PC-3 (cell line): ENCODE measurements at regions not wholly inside any gene's neighbourhood (a gene's known extent, or its start where the extent isn't known, plus 50 kb on each side); places are given as distances from the start of the nearest gene placed in this dataset.

Source experiments
- ATAC-seq: fragments of 200-7000 bp; cut with Tn5 transposase; 2 replicates; pipeline ENCODE4 v1.9.1; 2020; ENCODE audit warnings: mild to moderate bottlenecking, moderate library complexity
- BruUV-seq: library from RNA; stranded (reverse); fragments of 400-500 nt; replicated peaks from 2 replicates; lab custom pipeline; 2021; lab: Mats Ljungman, UMichigan
- CTCF ChIA-PET: fragments of 300-600 bp; sonication (Branson Sonifier 250); formaldehyde crosslinking; loops from one replicate; lab custom pipeline; 2022; ENCODE audit warnings: antibody characterized with exemption; lab: Charles Lee
- POLR2A ChIA-PET: fragments of 300-600 bp; sonication (Branson Sonifier 250); formaldehyde crosslinking; loops from one replicate; lab custom pipeline; 2022; ENCODE audit warnings: antibody characterized with exemption; ENCODE audit not compliant: unreplicated experiment; lab: Charles Lee
- DNase-seq: peaks from one replicate; pipeline ENCODE4 v3.0.0-alpha.2; 2015
- H2AFZ ChIP-seq: fragments of 300-600 bp; sonication (generic); 2 replicates; pipeline ENCODE4 v1.6.0; 2016; ENCODE audit warnings: antibody characterized with exemption, low read length
- H3F3A ChIP-seq: fragments of 300-600 bp; sonication (generic); one replicate; pipeline ENCODE4 v1.6.0; 2017; ENCODE audit warnings: antibody characterized with exemption, low read length, control low read depth, mild to moderate bottlenecking; ENCODE audit not compliant: unreplicated experiment
- H3K27ac ChIP-seq: fragments of 300-600 bp; sonication (generic); 2 replicates; pipeline ENCODE4 v1.5.1; 2016; ENCODE audit warnings: mild to moderate bottlenecking, low read length
- H3K27me3 ChIP-seq: fragments of 300-600 bp; sonication (generic); 2 replicates; pipeline ENCODE4 v1.6.1; 2016; ENCODE audit warnings: low read length, mixed read lengths
- H3K36me3 ChIP-seq: fragments of 300-600 bp; sonication (generic); 2 replicates; pipeline ENCODE4 v1.6.1; 2016; ENCODE audit warnings: low read depth, mixed run types, low read length, mixed read lengths
- H3K4me1 ChIP-seq: fragments of 300-600 bp; sonication (generic); 2 replicates; pipeline ENCODE4 v1.5.1; 2016; ENCODE audit warnings: low read length; ENCODE audit not compliant: insufficient read depth
- H3K4me2 ChIP-seq: fragments of 300-600 bp; sonication (generic); 2 replicates; pipeline ENCODE4 v1.6.0; 2016; ENCODE audit warnings: low read length
- H3K4me3 ChIP-seq: fragments of 300-600 bp; sonication (generic); 2 replicates; pipeline ENCODE4 v1.5.1; 2016; ENCODE audit warnings: mild to moderate bottlenecking, low read length, mixed read lengths
- H3K79me2 ChIP-seq: fragments of 300-600 bp; sonication (generic); 2 replicates; pipeline ENCODE4 v1.6.1; 2017; ENCODE audit warnings: low read length, mixed read lengths
- H3K9ac ChIP-seq: fragments of 300-600 bp; sonication (generic); 2 replicates; pipeline ENCODE4 v1.6.0; 2016; ENCODE audit warnings: mild to moderate bottlenecking, low read length
- H3K9me2 ChIP-seq: fragments of 300-600 bp; sonication (generic); replicated peaks from 2 replicates; pipeline ENCODE4 v1.6.1; 2016; ENCODE audit warnings: mixed run types, low read length, mixed read lengths
- H3K9me3 ChIP-seq: fragments of 300-600 bp; sonication (generic); 2 replicates; pipeline ENCODE4 v1.6.1; 2016; ENCODE audit warnings: low read length, mixed read lengths
- H4K20me1 ChIP-seq: fragments of 300-600 bp; sonication (generic); 2 replicates; pipeline ENCODE4 v1.6.1; 2016; ENCODE audit warnings: low read length, mixed read lengths
- EZH2 ChIP-seq: fragments of 300-600 bp; sonication (generic); IDR thresholded peaks from one replicate; pipeline ENCODE4 v1.6.1; 2017; ENCODE audit warnings: antibody characterized with exemption, mild to moderate bottlenecking, low read length; ENCODE audit not compliant: unreplicated experiment
- EZH2phosphoT487 ChIP-seq: fragments of 300-600 bp; sonication (generic); IDR thresholded peaks from 2 replicates; pipeline ENCODE4 v1.6.1; 2018; ENCODE audit warnings: mild to moderate bottlenecking, antibody characterized with exemption, low read length, borderline replicate concordance
- intact Hi-C: fragments of 100-400 bp; cut with micrococcal nuclease; formaldehyde crosslinking; loops from 2 replicates; pipeline ENCODE4 v1.9.0; 2023
- TF ChIP-seq, protein P1 (sequence below): fragments of 300-600 bp; sonication (generic); conservative IDR thresholded peaks from 2 replicates; pipeline ENCODE4 v1.5.1; 2017; ENCODE audit warnings: antibody characterized with exemption, low read depth, mild to moderate bottlenecking, low read length

DNA sequence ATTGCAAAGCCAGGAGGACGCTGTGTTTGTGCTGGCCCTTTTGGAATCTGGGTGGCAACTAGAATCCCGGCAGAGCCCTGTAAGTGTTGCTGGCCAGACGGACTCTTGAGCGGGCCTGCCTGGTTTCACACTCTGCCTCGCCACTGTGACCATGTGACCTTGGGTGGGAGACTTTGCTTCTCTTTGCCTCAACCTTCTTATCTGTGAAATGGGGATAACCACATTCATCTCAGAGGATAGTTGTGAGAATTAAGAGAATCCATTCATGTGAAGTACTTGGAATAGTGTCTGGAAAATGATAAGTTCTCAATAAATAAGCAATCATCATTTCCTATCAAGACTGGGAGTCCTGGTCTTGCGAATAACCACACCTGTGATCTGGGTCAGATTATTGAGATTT is 105.6 kb downstream of the LIPG start:
- DNase-seq, result no peak
- TF ChIP-seq EZH2, result no peak
- TF ChIP-seq, protein P1, sequence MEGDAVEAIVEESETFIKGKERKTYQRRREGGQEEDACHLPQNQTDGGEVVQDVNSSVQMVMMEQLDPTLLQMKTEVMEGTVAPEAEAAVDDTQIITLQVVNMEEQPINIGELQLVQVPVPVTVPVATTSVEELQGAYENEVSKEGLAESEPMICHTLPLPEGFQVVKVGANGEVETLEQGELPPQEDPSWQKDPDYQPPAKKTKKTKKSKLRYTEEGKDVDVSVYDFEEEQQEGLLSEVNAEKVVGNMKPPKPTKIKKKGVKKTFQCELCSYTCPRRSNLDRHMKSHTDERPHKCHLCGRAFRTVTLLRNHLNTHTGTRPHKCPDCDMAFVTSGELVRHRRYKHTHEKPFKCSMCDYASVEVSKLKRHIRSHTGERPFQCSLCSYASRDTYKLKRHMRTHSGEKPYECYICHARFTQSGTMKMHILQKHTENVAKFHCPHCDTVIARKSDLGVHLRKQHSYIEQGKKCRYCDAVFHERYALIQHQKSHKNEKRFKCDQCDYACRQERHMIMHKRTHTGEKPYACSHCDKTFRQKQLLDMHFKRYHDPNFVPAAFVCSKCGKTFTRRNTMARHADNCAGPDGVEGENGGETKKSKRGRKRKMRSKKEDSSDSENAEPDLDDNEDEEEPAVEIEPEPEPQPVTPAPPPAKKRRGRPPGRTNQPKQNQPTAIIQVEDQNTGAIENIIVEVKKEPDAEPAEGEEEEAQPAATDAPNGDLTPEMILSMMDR, result no peak
- TF ChIP-seq EZH2phosphoT487, result no peak
- H4K20me1 ChIP-seq, result no peaks in the 10 kb centered on the region
- no peak for ATAC-seq
- no TSS peak for BruUV-seq
- no peaks in the 10 kb centered on the region for H3K4me1 ChIP-seq
- H3K4me3 ChIP-seq, result no peak overlapping the region
- intact Hi-C loops, result no loop called here
- ChIA-PET CTCF (no interaction called here), POLR2A (no interaction called here)
- no peaks in the 10 kb centered on the region for H3K9me3 ChIP-seq
- no peak overlapping the region for H3K9ac ChIP-seq
- no peak overlapping the region for H2AFZ ChIP-seq
- H3K27me3 ChIP-seq, result no peaks in the 10 kb centered on the region
- H3K9me2 ChIP-seq, result no peaks in the 10 kb centered on the region
- no peak overlapping the region for H3K27ac ChIP-seq
- no peaks in the 10 kb centered on the region for H3K79me2 ChIP-seq
- no peaks in the 10 kb centered on the region for H3F3A ChIP-seq
- no peaks in the 10 kb centered on the region for H3K36me3 ChIP-seq
- H3K4me2 ChIP-seq, result no peak overlapping the region

DNA sequence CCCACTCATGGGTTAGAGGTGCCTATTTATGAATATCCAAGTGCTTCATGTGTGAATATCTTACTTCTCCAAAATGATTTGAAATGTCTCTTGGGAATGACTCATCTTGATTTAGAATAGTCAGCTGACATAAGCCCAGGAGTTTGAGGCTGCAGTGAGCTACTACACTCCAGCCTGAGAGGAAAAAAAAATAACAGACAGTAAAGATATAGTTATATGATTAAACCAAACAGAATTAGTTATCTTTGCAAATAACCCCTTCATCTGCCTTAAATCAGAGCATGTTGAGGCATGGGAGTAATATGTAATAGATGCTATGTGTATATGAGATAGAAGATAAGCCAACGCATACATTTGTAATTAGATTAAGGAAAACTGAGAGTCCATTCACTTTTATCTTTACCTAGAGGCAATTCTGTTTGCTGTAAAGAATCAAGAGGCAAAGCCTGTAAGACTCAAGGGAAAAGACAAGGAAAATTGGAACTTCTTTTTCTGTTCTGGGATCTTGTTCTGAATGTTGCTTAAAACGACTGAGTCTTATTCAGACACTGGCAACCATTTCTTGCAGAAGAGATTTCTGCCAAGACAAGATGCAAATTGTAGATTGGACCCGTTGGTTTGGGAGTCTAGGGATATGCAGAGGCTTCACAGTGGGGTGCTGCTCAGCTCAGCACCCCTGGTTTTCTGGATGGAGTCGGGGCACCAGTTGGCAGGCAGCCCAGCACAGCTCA is 104.4 kb downstream of the LIPG start:
- Histone ChIP-seq H3K9me3 (no peaks in the 10 kb centered on the region), H3K27me3 (no peaks in the 10 kb centered on the region), H3K4me2 (no peak overlapping the region), H3F3A (no peaks in the 10 kb centered on the region), H3K9ac (no peak overlapping the region), H3K9me2 (no peaks in the 10 kb centered on the region), H3K4me3 (no peak overlapping the region), H3K27ac (no peak overlapping the region), H4K20me1 (no peaks in the 10 kb centered on the region), H2AFZ (no peak overlapping the region), H3K79me2 (no peaks in the 10 kb centered on the region), H3K36me3 (no peaks in the 10 kb centered on the region), H3K4me1 (no peaks in the 10 kb centered on the region)
- ChIA-PET CTCF (no interaction called here), POLR2A (no interaction called here)
- intact Hi-C loops, result no loop called here
- TF ChIP-seq EZH2, result no peak
- TF ChIP-seq, protein P1, result no peak
- TF ChIP-seq EZH2phosphoT487, result no peak
- no TSS peak for BruUV-seq
- DNase-seq (no peak), ATAC-seq (no peak)
